ENCODE measurements at regions not wholly inside any gene's neighbourhood (a gene's known extent, or its start where the extent isn't known, plus 50 kb on each side); places are given as distances from the start of the nearest gene placed in this dataset.

DNA sequence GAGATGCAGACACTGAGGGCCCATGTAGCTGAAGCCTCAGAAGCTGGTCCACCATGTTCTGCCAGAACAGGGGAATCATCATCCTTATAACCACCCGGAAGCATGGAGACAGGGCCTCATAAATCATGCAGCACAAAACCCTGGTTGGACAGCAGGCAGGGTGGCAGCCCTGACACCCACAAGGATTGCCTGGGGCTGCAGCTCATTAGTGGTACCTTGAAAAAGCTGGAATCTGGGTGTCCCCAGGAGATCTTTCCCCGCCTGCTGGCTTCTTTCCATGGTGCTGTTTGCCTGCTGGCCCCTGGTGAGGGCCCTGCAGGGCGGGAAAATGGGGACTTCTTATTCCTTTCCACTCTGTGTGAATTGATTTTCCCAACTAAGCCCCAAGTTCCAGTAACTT is 50.6 kb upstream of the GGTLC1 start:
- in situ Hi-C loops (cut with HindIII; ENCODE audit: low sequenced_read_pairs), result no loop called here

Measured in endothelial cell of hepatic sinusoid (primary cell).